A673 (cell line): ENCODE measurements at regions not wholly inside any gene's neighbourhood (a gene's known extent, or its start where the extent isn't known, plus 50 kb on each side); places are given as distances from the start of the nearest gene placed in this dataset.
A peak's percentile ranks its signal among the peaks of the same experiment; 100 is the strongest.
"Not testable (repeated sequence)": the region's sequence is repeated elsewhere in the genome, so short reads cannot be mapped to it uniquely, and the experiment has no call there.

ENCODE experiments used
- BruUV-seq: library from RNA; stranded (reverse); fragments of 400-500 nt; replicated peaks from 2 replicates; lab custom pipeline; 2021; lab: Mats Ljungman, UMichigan
- CTCF ChIA-PET: fragments of 300-600 bp; sonication (Branson Sonifier 250); formaldehyde crosslinking; loops from one replicate; lab custom pipeline; 2022; ENCODE audit warnings: antibody characterized with exemption; lab: Charles Lee
- POLR2A ChIA-PET: fragments of 300-600 bp; sonication (Branson Sonifier 250); formaldehyde crosslinking; loops from one replicate; lab custom pipeline; 2022; ENCODE audit warnings: antibody characterized with exemption; ENCODE audit not compliant: low non-redundant PET; lab: Charles Lee
- DNase-seq: peaks from one replicate; pipeline ENCODE4 v3.0.0-alpha.2; 2015; ENCODE audit warnings: low spot score
- H3K27ac ChIP-seq: fragments of 200-600 bp; sonication (generic); 2 replicates; pipeline ENCODE4 v1.5.1; 2016; ENCODE audit warnings: mixed run types, low read depth, mild to moderate bottlenecking, mixed read lengths, antibody characterized with exemption, low read length; ENCODE audit not compliant: poor library complexity, severe bottlenecking
- H3K27me3 ChIP-seq: fragments of 200-600 bp; sonication (generic); replicated peaks from 2 replicates; pipeline ENCODE4 v1.6.1; 2017; ENCODE audit warnings: mixed run types, low read depth, mild to moderate bottlenecking, mixed read lengths, antibody characterized with exemption, low read length; ENCODE audit not compliant: insufficient read depth, poor library complexity
- H3K36me3 ChIP-seq: fragments of 200-600 bp; sonication (generic); 2 replicates; pipeline ENCODE4 v1.6.1; 2016; ENCODE audit warnings: mixed run types, mild to moderate bottlenecking, mixed read lengths, antibody characterized with exemption, low read length; ENCODE audit not compliant: insufficient read depth, poor library complexity, severe bottlenecking
- H3K4me1 ChIP-seq: fragments of 200-600 bp; sonication (generic); 2 replicates; pipeline ENCODE4 v1.6.1; 2017; ENCODE audit warnings: mixed run types, mild to moderate bottlenecking, mixed read lengths, antibody characterized with exemption, low read length; ENCODE audit not compliant: insufficient read depth, poor library complexity, severe bottlenecking
- H3K4me3 ChIP-seq: fragments of 200-600 bp; sonication (generic); 2 replicates; pipeline ENCODE4 v1.5.1; 2016; ENCODE audit warnings: low read depth, mixed run types, mild to moderate bottlenecking, mixed read lengths, low read length; ENCODE audit not compliant: poor library complexity, severe bottlenecking
- H3K9me3 ChIP-seq: fragments of 200-600 bp; sonication (generic); 2 replicates; pipeline ENCODE4 v1.6.1; 2016; ENCODE audit warnings: mixed run types, low read depth, mild to moderate bottlenecking, mixed read lengths, antibody characterized with exemption, low read length; ENCODE audit not compliant: poor library complexity, severe bottlenecking
- CTCF ChIP-seq: fragments of 300-800, 200-600 bp; sonication (generic); conservative IDR thresholded peaks from 2 replicates; pipeline ENCODE4 v1.5.1; 2017; ENCODE audit warnings: low read depth, mild to moderate bottlenecking, antibody characterized with exemption, low read length, moderate library complexity, mixed read lengths
- EZH2 ChIP-seq: fragments of 200-600 bp; sonication (generic); IDR thresholded peaks from 2 replicates; pipeline ENCODE4 v1.6.1; 2017; ENCODE audit warnings: borderline replicate concordance, low read depth, mild to moderate bottlenecking, mixed read lengths, antibody characterized with exemption, low read length; ENCODE audit not compliant: poor library complexity, severe bottlenecking
- intact Hi-C: fragments of 100-400 bp; cut with micrococcal nuclease; formaldehyde crosslinking; loops from one replicate; pipeline ENCODE4 v1.10.0; 2022; ENCODE audit not compliant: unreplicated experiment

DNA sequence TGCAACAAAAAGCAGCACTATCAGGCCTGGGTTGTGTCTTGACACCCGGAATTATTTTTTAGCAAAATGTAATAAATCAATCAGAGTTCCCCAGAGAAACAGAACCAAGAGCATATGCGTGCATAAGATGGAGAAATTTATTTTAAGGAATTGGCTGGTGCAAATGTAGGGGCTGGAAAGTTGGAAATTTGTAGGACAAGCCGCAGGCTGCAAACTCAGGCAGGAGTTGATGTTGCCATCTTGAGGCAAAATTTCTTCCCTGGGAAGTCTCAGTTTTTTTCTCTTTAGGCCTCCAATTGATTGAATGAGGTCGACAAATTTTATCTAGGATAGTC, 158.9 kb upstream of the FAM20A start:
- ChIA-PET CTCF (no interaction called here), POLR2A (no interaction called here)
- DNase-seq = no peak
- Histone ChIP-seq H3K27me3 (no peaks in the 10 kb centered on the region), H3K27ac (no peak overlapping the region), H3K4me1 (peaks cover 7% of the 10 kb centered on the region), H3K36me3 (no peaks in the 10 kb centered on the region), H3K9me3 (no peaks in the 10 kb centered on the region), H3K4me3 (no peak overlapping the region)
- intact Hi-C loops = loop anchor here (5.0 kb wide), 2 partner anchors 228 to 293 kb away; no protein-coding TSS in a partner anchor
- no TSS peak for BruUV-seq
- TF ChIP-seq CTCF = no peak
- TF ChIP-seq EZH2 = no peak

GRCh38 chr17:68759343-68760140, 158.4 kb upstream of the FAM20A start:
- H3K4me1 ChIP-seq = peaks cover 7% of the 10 kb centered on the region
- ChIA-PET POLR2A (no interaction called here), CTCF (no interaction called here)
- peak; percentile 95 for DNase-seq
- H3K36me3 ChIP-seq = no peaks in the 10 kb centered on the region
- intact Hi-C loops = loop anchor here (5.0 to 10.0 kb wide), 4 partner anchors 227 to 585 kb away; no protein-coding TSS in a partner anchor
- no peaks in the 10 kb centered on the region for H3K27me3 ChIP-seq
- no TSS peak for BruUV-seq
- no peaks in the 10 kb centered on the region for H3K9me3 ChIP-seq
- H3K4me3 ChIP-seq = peak overlapping the region; percentile 13
- peak overlapping the region; percentile 78 for H3K27ac ChIP-seq
- TF ChIP-seq EZH2 = no peak
- peak; percentile 95 for TF ChIP-seq CTCF

- H3K27me3 ChIP-seq = no peaks in the 10 kb centered on the region
- TF ChIP-seq CTCF = no peak
- TF ChIP-seq EZH2 = no peak
- intact Hi-C loops = loop anchor here (5.0 to 10.0 kb wide), 2 partner anchors 497 to 584 kb away; no protein-coding TSS in a partner anchor
- no peaks in the 10 kb centered on the region for H3K36me3 ChIP-seq
- no TSS peak for BruUV-seq
- ChIA-PET CTCF (no interaction called here), POLR2A (no interaction called here)
- no peak overlapping the region for H3K4me3 ChIP-seq
- H3K9me3 ChIP-seq = no peaks in the 10 kb centered on the region
- peak overlapping the region; percentile 78 for H3K27ac ChIP-seq
- peak; percentile 5 for DNase-seq
- peaks cover 7% of the 10 kb centered on the region for H3K4me1 ChIP-seq
These were observed 157.8 kb upstream of the FAM20A start for GRCh38 chr17:68759002-68759342.

DNA sequence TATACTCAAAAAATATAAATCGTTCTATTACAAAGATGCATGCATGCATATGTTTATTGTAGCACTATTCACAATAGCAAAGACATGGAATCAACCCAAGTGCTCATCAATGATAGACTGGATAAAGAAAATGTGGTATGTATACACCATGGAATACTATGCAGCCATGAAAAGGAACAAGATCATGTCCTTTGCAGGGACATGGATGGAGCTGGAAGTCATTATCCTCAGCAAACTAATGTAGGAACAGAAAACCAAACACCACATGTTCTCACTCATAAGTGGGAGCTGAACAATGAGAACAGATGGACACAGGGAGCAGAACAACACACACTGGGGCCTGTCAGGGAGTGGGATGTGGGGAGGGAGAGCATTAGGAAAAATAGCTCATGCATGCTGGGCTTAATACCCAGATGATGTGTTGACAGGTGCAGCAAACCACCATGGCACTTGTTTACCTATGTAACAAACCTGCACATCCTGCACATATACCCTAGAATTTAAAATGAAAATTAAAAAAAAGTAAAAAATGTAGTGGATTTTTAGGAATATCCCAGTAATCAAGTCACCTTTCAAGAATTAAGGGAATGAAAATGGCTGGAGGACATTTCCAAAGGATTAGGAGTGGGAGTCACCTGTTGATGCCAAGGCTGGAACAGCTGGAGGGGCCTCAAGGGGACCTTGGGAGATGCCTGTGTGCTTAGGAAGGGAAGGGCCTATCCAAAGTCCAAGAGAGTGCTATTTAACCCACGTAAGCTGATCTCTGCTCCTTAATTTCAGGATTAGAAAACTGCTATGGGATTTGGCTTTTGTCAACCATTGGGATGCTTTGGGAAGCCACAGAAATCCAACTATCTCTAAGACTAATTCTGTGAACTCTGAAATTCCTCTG, 156.9 kb upstream of the FAM20A start:
- intact Hi-C loops = loop anchor here (5.0 to 10.0 kb wide), 2 partner anchors 496 to 583 kb away; no protein-coding TSS in a partner anchor
- DNase-seq, BruUV-seq, POLR2A ChIA-PET, H3K4me1 ChIP-seq, H3K27ac ChIP-seq, CTCF ChIA-PET, H3K9me3 ChIP-seq, H3K36me3 ChIP-seq, H3K27me3 ChIP-seq, H3K4me3 ChIP-seq: not testable (repeated sequence)
